NCI-H446 (cell line): ENCODE measurements at regions not wholly inside any gene's neighbourhood (a gene's known extent, or its start where the extent isn't known, plus 50 kb on each side); places are given as distances from the start of the nearest gene placed in this dataset.

ENCODE experiments used
- DNase-seq, 2 experiments: peaks; one replicate each; lab custom pipeline; 2025; lab: John Stamatoyannopoulos, UW

- no peak for DNase-seq
These were observed 95.8 kb upstream of the SETBP1 start for GRCh38 chr18:44584900-44585299.

- DNase-seq, result peak; percentile 23 to 73
These were observed 93.7 kb upstream of the SETBP1 start for GRCh38 chr18:44586782-44587524.

- DNase-seq, result no peak
These were observed 92.2 kb upstream of the SETBP1 start for GRCh38 chr18:44588508-44588907.

GRCh38 chr18:44589693-44590355, 90.9 kb upstream of the SETBP1 start:
- peak in 1 of 2 experiments; percentile 53 for DNase-seq

GRCh38 chr18:44590956-44591670, 89.6 kb upstream of the SETBP1 start:
- peak in 1 of 2 experiments; percentile 65 for DNase-seq

GRCh38 chr18:44592639-44593038, 88.0 kb upstream of the SETBP1 start:
- peak in 1 of 2 experiments; percentile 52 for DNase-seq

GRCh38 chr18:44594799-44595467, 85.8 kb upstream of the SETBP1 start:
- DNase-seq, result peak; percentile 22 to 74

GRCh38 chr18:44597797-44598196, 82.9 kb upstream of the SETBP1 start:
- DNase-seq, result no peak

GRCh38 chr18:44598514-44598913, 82.2 kb upstream of the SETBP1 start:
- DNase-seq, result no peak

- DNase-seq, result peak; percentile 80 to 94
These were observed 81.3 kb upstream of the SETBP1 start for GRCh38 chr18:44599412-44599811.

GRCh38 chr18:44601447-44601846, 79.2 kb upstream of the SETBP1 start:
- DNase-seq, result peak; percentile 34 to 83

- DNase-seq, result no peak
These were observed 78.3 kb upstream of the SETBP1 start for GRCh38 chr18:44602380-44602779.

GRCh38 chr18:44602845-44603244, 77.8 kb upstream of the SETBP1 start:
- peak in 1 of 2 experiments; percentile 53 for DNase-seq

GRCh38 chr18:44609181-44609941, 71.3 kb upstream of the SETBP1 start:
- no peak for DNase-seq

- DNase-seq, result no peak
These were observed 59.9 kb upstream of the SETBP1 start for GRCh38 chr18:44620812-44621211.

- no peak for DNase-seq
These were observed 56.6 kb upstream of the SETBP1 start for GRCh38 chr18:44624052-44624451.

GRCh38 chr18:44625386-44625785, 55.3 kb upstream of the SETBP1 start:
- DNase-seq, result no peak

- DNase-seq, result no peak
These were observed 54.5 kb upstream of the SETBP1 start for GRCh38 chr18:44626236-44626635.

GRCh38 chr18:44626807-44627206, 53.9 kb upstream of the SETBP1 start:
- DNase-seq, result no peak

- DNase-seq, result no peak
These were observed 53.4 kb upstream of the SETBP1 start for GRCh38 chr18:44627280-44627679.

- DNase-seq, result no peak
These were observed 51.3 kb upstream of the SETBP1 start for GRCh38 chr18:44629406-44629805.

- no peak for DNase-seq
These were observed 50.6 kb upstream of the SETBP1 start for GRCh38 chr18:44630118-44630517.
